HUES48 (cell line): ENCODE measurements at regions not wholly inside any gene's neighbourhood (a gene's known extent, or its start where the extent isn't known, plus 50 kb on each side); places are given as distances from the start of the nearest gene placed in this dataset.
"Not testable (repeated sequence)": the region's sequence is repeated elsewhere in the genome, so short reads cannot be mapped to it uniquely, and the experiment has no call there.

Experiments used
- H3K27ac ChIP-seq: one replicate; pipeline ENCODE4 v1.7.0; 2013; ENCODE audit warnings: low read depth, low read length, inconsistent platforms
- H3K27me3 ChIP-seq: 2 replicates; pipeline ENCODE4 v1.6.1; 2013; ENCODE audit warnings: mild to moderate bottlenecking, low read length; ENCODE audit not compliant: control insufficient read depth, insufficient read depth
- H3K36me3 ChIP-seq: 2 replicates; pipeline ENCODE4 v1.6.1; 2013; ENCODE audit warnings: low read length; ENCODE audit not compliant: control insufficient read depth, insufficient read depth
- H3K4me1 ChIP-seq: 2 replicates; pipeline ENCODE4 v1.6.1; 2013; ENCODE audit warnings: mild to moderate bottlenecking, low read length; ENCODE audit not compliant: control insufficient read depth, insufficient read depth
- H3K4me3 ChIP-seq: 2 replicates; pipeline ENCODE4 v1.5.1; 2013; ENCODE audit warnings: mild to moderate bottlenecking, low read depth, low read length
- H3K9ac ChIP-seq: 2 replicates; pipeline ENCODE4 v1.6.1; 2013; ENCODE audit warnings: mild to moderate bottlenecking, low read depth, low read length, moderate library complexity
- H3K9me3 ChIP-seq: 2 replicates; pipeline ENCODE4 v1.6.1; 2013; ENCODE audit warnings: low read length; ENCODE audit not compliant: control insufficient read depth, insufficient read depth

- Histone ChIP-seq H3K27ac (no peak overlapping the region), H3K4me1 (no peaks in the 10 kb centered on the region), H3K27me3 (no peaks in the 10 kb centered on the region)
Observed at GRCh38 chr1:229924639-229925038, 142.4 kb upstream of the GALNT2 start.

GRCh38 chr1:229928767-229929166, 138.3 kb upstream of the GALNT2 start:
- no peaks in the 10 kb centered on the region for H3K27me3 ChIP-seq
- no peaks in the 10 kb centered on the region for H3K36me3 ChIP-seq
- H3K4me1 ChIP-seq: no peaks in the 10 kb centered on the region
- H3K9ac ChIP-seq: no peak overlapping the region
- no peaks in the 10 kb centered on the region for H3K9me3 ChIP-seq
- H3K27ac ChIP-seq: no peak overlapping the region
- no peak overlapping the region for H3K4me3 ChIP-seq

More at GRCh38 chr1:229924639-229925038, 142.4 kb upstream of the GALNT2 start:
- Histone ChIP-seq H3K9ac (no peak overlapping the region), H3K36me3 (no peaks in the 10 kb centered on the region), H3K4me3 (no peak overlapping the region), H3K9me3 (no peaks in the 10 kb centered on the region)

- not testable (repeated sequence) for H3K9ac ChIP-seq, H3K4me1 ChIP-seq, H3K4me3 ChIP-seq, H3K9me3 ChIP-seq, H3K27me3 ChIP-seq, H3K27ac ChIP-seq, H3K36me3 ChIP-seq
Observed at GRCh38 chr1:229931751-229932150, 135.3 kb upstream of the GALNT2 start.

GRCh38 chr1:229935157-229935556, 131.9 kb upstream of the GALNT2 start:
- H3K9me3 ChIP-seq, H3K27me3 ChIP-seq, H3K36me3 ChIP-seq, H3K27ac ChIP-seq, H3K4me3 ChIP-seq, H3K9ac ChIP-seq, H3K4me1 ChIP-seq: not testable (repeated sequence)

GRCh38 chr1:229938551-229938950, 128.5 kb upstream of the GALNT2 start:
- Histone ChIP-seq H3K27ac (no peak overlapping the region), H3K4me1 (peaks cover 4% of the 10 kb centered on the region; the same call in 1 of the 2 replicates), H3K27me3 (no peaks in the 10 kb centered on the region), H3K36me3 (no peaks in the 10 kb centered on the region), H3K9me3 (no peaks in the 10 kb centered on the region), H3K9ac (no peak overlapping the region), H3K4me3 (no peak overlapping the region)

GRCh38 chr1:229940684-229941083, 126.4 kb upstream of the GALNT2 start:
- Histone ChIP-seq H3K27me3 (no peaks in the 10 kb centered on the region), H3K4me1 (peaks cover 4% of the 10 kb centered on the region; the same call in 1 of the 2 replicates), H3K36me3 (no peaks in the 10 kb centered on the region), H3K4me3 (no peak overlapping the region), H3K27ac (no peak overlapping the region), H3K9me3 (no peaks in the 10 kb centered on the region), H3K9ac (no peak overlapping the region)

GRCh38 chr1:229941160-229941559, 125.9 kb upstream of the GALNT2 start:
- no peaks in the 10 kb centered on the region for H3K36me3 ChIP-seq
- H3K9me3 ChIP-seq: no peaks in the 10 kb centered on the region
- H3K4me3 ChIP-seq: no peak overlapping the region
- H3K9ac ChIP-seq: no peak overlapping the region
- H3K27ac ChIP-seq: no peak overlapping the region
- H3K27me3 ChIP-seq: no peaks in the 10 kb centered on the region
- peaks cover 4% of the 10 kb centered on the region; the same call in 1 of the 2 replicates for H3K4me1 ChIP-seq

- H3K4me1 ChIP-seq: peaks cover 4% of the 10 kb centered on the region; the same call in 1 of the 2 replicates
- no peak overlapping the region for H3K27ac ChIP-seq
- no peak overlapping the region for H3K9ac ChIP-seq
- H3K4me3 ChIP-seq: no peak overlapping the region
- H3K9me3 ChIP-seq: no peaks in the 10 kb centered on the region
- no peaks in the 10 kb centered on the region for H3K36me3 ChIP-seq
- no peaks in the 10 kb centered on the region for H3K27me3 ChIP-seq
Observed at GRCh38 chr1:229941831-229942230, 125.2 kb upstream of the GALNT2 start.

- Histone ChIP-seq H3K4me1 (peaks cover 4% of the 10 kb centered on the region; the same call in 1 of the 2 replicates), H3K4me3 (no peak overlapping the region), H3K27ac (no peak overlapping the region), H3K9ac (no peak overlapping the region), H3K27me3 (no peaks in the 10 kb centered on the region), H3K36me3 (no peaks in the 10 kb centered on the region), H3K9me3 (no peaks in the 10 kb centered on the region)
Observed at GRCh38 chr1:229942501-229942900, 124.5 kb upstream of the GALNT2 start.

GRCh38 chr1:229943148-229943714, 123.8 kb upstream of the GALNT2 start:
- Histone ChIP-seq H3K27me3 (no peaks in the 10 kb centered on the region), H3K4me1 (peaks cover 4% of the 10 kb centered on the region; the same call in 1 of the 2 replicates), H3K9me3 (no peaks in the 10 kb centered on the region), H3K27ac (no peak overlapping the region), H3K4me3 (no peak overlapping the region), H3K9ac (no peak overlapping the region), H3K36me3 (no peaks in the 10 kb centered on the region)

GRCh38 chr1:229943988-229944743, 122.9 kb upstream of the GALNT2 start:
- Histone ChIP-seq H3K4me1 (peaks cover 4% of the 10 kb centered on the region; the same call in 1 of the 2 replicates), H3K9me3 (no peaks in the 10 kb centered on the region), H3K27me3 (no peaks in the 10 kb centered on the region), H3K27ac (no peak overlapping the region), H3K9ac (no peak overlapping the region), H3K4me3 (no peak overlapping the region), H3K36me3 (no peaks in the 10 kb centered on the region)
